ENCODE measurements at regions not wholly inside any gene's neighbourhood (a gene's known extent, or its start where the extent isn't known, plus 50 kb on each side); places are given as distances from the start of the nearest gene placed in this dataset.
"Not testable (repeated sequence)": the region's sequence is repeated elsewhere in the genome, so short reads cannot be mapped to it uniquely, and the experiment has no call there.

- no peaks in the 10 kb centered on the region for H3K9me3 Mint-ChIP-seq (ENCODE audit: low read depth)
- ChIA-PET POLR2A (no interaction called here), CTCF (interaction anchor here (0.6 to 1.6 kb wide), 3 partner anchors 14 to 170 kb away, joined by 3 to 6 read pairs (median 3); no protein-coding TSS in a partner anchor)
- no peak overlapping the region for H3K27ac Mint-ChIP-seq
- H3K4me1 Mint-ChIP-seq = peaks cover 2% of the 10 kb centered on the region
- intact Hi-C loops (cut with DNase I, micrococcal nuclease) = loop anchor here (1.0 kb wide), 1 partner anchor 150 kb away; no protein-coding TSS in a partner anchor
- H3K36me3 Mint-ChIP-seq (ENCODE audit: low read depth) = no peaks in the 10 kb centered on the region
- ATAC-seq (no peak), DNase-seq (no peak)
- no peak overlapping the region for H3K4me3 Mint-ChIP-seq
- H3K27me3 Mint-ChIP-seq = peaks cover 16% of the 10 kb centered on the region
Measured at GRCh38 chr9:763692-764091, 77.8 kb upstream of the DMRT1 start.

- no peak overlapping the region for H3K4me3 Mint-ChIP-seq
- POLR2A ChIA-PET = no interaction called here
- intact Hi-C loops (cut with DNase I, micrococcal nuclease) = loop anchor here (1.0 kb wide), 1 partner anchor 151 kb away; no protein-coding TSS in a partner anchor
Measured at GRCh38 chr9:764105-764524, 77.4 kb upstream of the DMRT1 start.

GRCh38 chr9:764986-765385 is 76.5 kb upstream of the DMRT1 start:
- no peak for DNase-seq
- ChIA-PET POLR2A (no interaction called here), CTCF (interaction anchor here (0.6 to 0.8 kb wide), 2 partner anchors 13 to 148 kb away, joined by 3 read pairs; no protein-coding TSS in a partner anchor)
- ATAC-seq = no peak
- Mint-ChIP-seq H3K27ac (no peak overlapping the region), H3K27me3 (peaks cover 20% of the 10 kb centered on the region), H3K4me3 (no peak overlapping the region), H3K4me1 (peaks cover 2% of the 10 kb centered on the region), H3K9me3 (ENCODE audit: low read depth) (peaks cover 5% of the 10 kb centered on the region), H3K36me3 (ENCODE audit: low read depth) (no peaks in the 10 kb centered on the region)
- intact Hi-C loops (cut with DNase I, micrococcal nuclease) = loop anchor here (1.0 kb wide), 1 partner anchor 152 kb away; no protein-coding TSS in a partner anchor

More at GRCh38 chr9:764105-764524, 77.4 kb upstream of the DMRT1 start:
- ATAC-seq (peak; percentile 96), DNase-seq (peak; percentile 61)
- Mint-ChIP-seq H3K4me1 (peaks cover 2% of the 10 kb centered on the region), H3K27ac (no peak overlapping the region), H3K27me3 (peaks cover 16% of the 10 kb centered on the region), H3K9me3 (ENCODE audit: low read depth) (no peaks in the 10 kb centered on the region), H3K36me3 (ENCODE audit: low read depth) (no peaks in the 10 kb centered on the region)
- CTCF ChIA-PET = interaction anchor here (0.6 to 0.8 kb wide), 3 partner anchors 13 to 170 kb away, joined by 3 read pairs; no protein-coding TSS in a partner anchor

GRCh38 chr9:767061-767561 is 74.4 kb upstream of the DMRT1 start:
- H3K9me3 Mint-ChIP-seq (ENCODE audit: low read depth) = not testable (repeated sequence)

GRCh38 chr9:776086-776485 is 65.4 kb upstream of the DMRT1 start:
- intact Hi-C loops (cut with DNase I, micrococcal nuclease) = no loop called here
- CTCF ChIA-PET = interaction anchor here (0.6 kb wide), 1 partner anchor 196 kb away, joined by 3 read pairs; no protein-coding TSS in a partner anchor
- Mint-ChIP-seq H3K27me3 (peaks cover 12% of the 10 kb centered on the region), H3K27ac (no peak overlapping the region), H3K4me3 (no peak overlapping the region), H3K9me3 (ENCODE audit: low read depth) (peaks cover 6% of the 10 kb centered on the region), H3K36me3 (ENCODE audit: low read depth) (peaks cover 2% of the 10 kb centered on the region), H3K4me1 (no peaks in the 10 kb centered on the region)
- POLR2A ChIA-PET = no interaction called here
- DNase-seq (no peak), ATAC-seq (no peak)

More at GRCh38 chr9:767061-767561, 74.4 kb upstream of the DMRT1 start:
- intact Hi-C loops (cut with DNase I, micrococcal nuclease); DNase-seq; H3K27ac Mint-ChIP-seq; ATAC-seq; H3K4me1 Mint-ChIP-seq; POLR2A ChIA-PET; H3K4me3 Mint-ChIP-seq; H3K36me3 Mint-ChIP-seq (ENCODE audit: low read depth): not testable (repeated sequence)
- CTCF ChIA-PET = interaction anchor here (0.6 kb wide), 1 partner anchor 166 kb away, joined by 3 read pairs; no protein-coding TSS in a partner anchor
- H3K27me3 Mint-ChIP-seq = peaks cover 24% of the 10 kb centered on the region

GRCh38 chr9:777978-778377 is 63.5 kb upstream of the DMRT1 start:
- Mint-ChIP-seq H3K4me3 (no peak overlapping the region), H3K36me3 (ENCODE audit: low read depth) (peaks cover 2% of the 10 kb centered on the region), H3K4me1 (no peaks in the 10 kb centered on the region), H3K27me3 (peaks cover 12% of the 10 kb centered on the region), H3K27ac (no peak overlapping the region), H3K9me3 (ENCODE audit: low read depth) (peaks cover 6% of the 10 kb centered on the region)
- ATAC-seq (no peak), DNase-seq (no peak)
- ChIA-PET CTCF (interaction anchor here (0.9 kb wide), 1 partner anchor 11 kb away, joined by 4 read pairs; no protein-coding TSS in a partner anchor), POLR2A (no interaction called here)
- intact Hi-C loops (cut with DNase I, micrococcal nuclease) = no loop called here

- no peak overlapping the region for H3K4me3 Mint-ChIP-seq
- POLR2A ChIA-PET = no interaction called here
- peaks cover 2% of the 10 kb centered on the region for H3K9me3 Mint-ChIP-seq (ENCODE audit: low read depth)
- no peaks in the 10 kb centered on the region for H3K36me3 Mint-ChIP-seq (ENCODE audit: low read depth)
- CTCF ChIA-PET = no interaction called here
- DNase-seq = no peak
- ATAC-seq = no peak
- intact Hi-C loops (cut with DNase I, micrococcal nuclease) = no loop called here
- H3K27ac Mint-ChIP-seq = no peak overlapping the region
- no peaks in the 10 kb centered on the region for H3K4me1 Mint-ChIP-seq
- H3K27me3 Mint-ChIP-seq = peaks cover 5% of the 10 kb centered on the region
Measured at GRCh38 chr9:784202-784601, 57.3 kb upstream of the DMRT1 start.

- H3K4me3 Mint-ChIP-seq = no peak overlapping the region
- no peaks in the 10 kb centered on the region for H3K9me3 Mint-ChIP-seq (ENCODE audit: low read depth)
- ChIA-PET POLR2A (no interaction called here), CTCF (no interaction called here)
- intact Hi-C loops (cut with DNase I, micrococcal nuclease) = no loop called here
- no peaks in the 10 kb centered on the region for H3K36me3 Mint-ChIP-seq (ENCODE audit: low read depth)
- H3K27ac Mint-ChIP-seq = no peak overlapping the region
- H3K27me3 Mint-ChIP-seq = peaks cover 3% of the 10 kb centered on the region
- DNase-seq (no peak), ATAC-seq (no peak)
- no peaks in the 10 kb centered on the region for H3K4me1 Mint-ChIP-seq
Measured at GRCh38 chr9:784916-785315, 56.6 kb upstream of the DMRT1 start.

- ATAC-seq = peak; percentile 47
- intact Hi-C loops (cut with DNase I, micrococcal nuclease) = no loop called here
- Mint-ChIP-seq H3K9me3 (ENCODE audit: low read depth) (no peaks in the 10 kb centered on the region), H3K4me3 (no peak overlapping the region), H3K27me3 (peaks cover 3% of the 10 kb centered on the region), H3K27ac (no peak overlapping the region), H3K4me1 (no peaks in the 10 kb centered on the region), H3K36me3 (ENCODE audit: low read depth) (no peaks in the 10 kb centered on the region)
- DNase-seq = no peak
- ChIA-PET CTCF (interaction anchor here (0.8 kb wide), 1 partner anchor 11 kb away, joined by 3 read pairs; no protein-coding TSS in a partner anchor), POLR2A (interaction anchor here (0.7 kb wide), 1 partner anchor 11 kb away, joined by 7 read pairs; no protein-coding TSS in a partner anchor)
Measured at GRCh38 chr9:785997-786396, 55.5 kb upstream of the DMRT1 start.

GRCh38 chr9:786405-786804 is 55.1 kb upstream of the DMRT1 start:
- ATAC-seq (no peak), DNase-seq (no peak)
- H3K27ac Mint-ChIP-seq = no peak overlapping the region
- ChIA-PET CTCF (no interaction called here), POLR2A (interaction anchor here (0.7 kb wide), 1 partner anchor 10 kb away, joined by 7 read pairs; no protein-coding TSS in a partner anchor)
- no peaks in the 10 kb centered on the region for H3K36me3 Mint-ChIP-seq (ENCODE audit: low read depth)
- no peak overlapping the region for H3K4me3 Mint-ChIP-seq
- no peaks in the 10 kb centered on the region for H3K9me3 Mint-ChIP-seq (ENCODE audit: low read depth)
- intact Hi-C loops (cut with DNase I, micrococcal nuclease) = no loop called here
- H3K27me3 Mint-ChIP-seq = peaks cover 3% of the 10 kb centered on the region
- no peaks in the 10 kb centered on the region for H3K4me1 Mint-ChIP-seq

- ChIA-PET CTCF (interaction anchor here (1.0 to 1.4 kb wide), 3 partner anchors 11 to 208 kb away, joined by 4 to 5 read pairs (median 4); no protein-coding TSS in a partner anchor), POLR2A (no interaction called here)
- no peaks in the 10 kb centered on the region for H3K4me1 Mint-ChIP-seq
- H3K27me3 Mint-ChIP-seq = no peaks in the 10 kb centered on the region
- DNase-seq (no peak), ATAC-seq (no peak)
- intact Hi-C loops (cut with DNase I, micrococcal nuclease) = no loop called here
- no peak overlapping the region for H3K4me3 Mint-ChIP-seq
- H3K9me3 Mint-ChIP-seq (ENCODE audit: low read depth) = no peaks in the 10 kb centered on the region
- H3K36me3 Mint-ChIP-seq (ENCODE audit: low read depth) = no peaks in the 10 kb centered on the region
- H3K27ac Mint-ChIP-seq = no peak overlapping the region
Measured at GRCh38 chr9:788777-789176, 52.7 kb upstream of the DMRT1 start.

Measured in activated CD4-positive, alpha-beta T cell treated with anti-CD3 and anti-CD28 coated beads for 36 hours (primary cell).